SU-DHL-6 (cell line): ENCODE measurements at regions not wholly inside any gene's neighbourhood (a gene's known extent, or its start where the extent isn't known, plus 50 kb on each side); places are given as distances from the start of the nearest gene placed in this dataset.

ENCODE experiments used
- EZH2phosphoT487 ChIP-seq: fragments of 200-600 bp; sonication (generic), shearing (Covaris generic); conservative IDR thresholded peaks from 2 replicates; pipeline ENCODE4 v1.6.1; 2018; ENCODE audit warnings: mild to moderate bottlenecking, antibody characterized with exemption, low read length, moderate library complexity, mixed read lengths
- TF ChIP-seq, protein P1 (sequence below): fragments of 200-600 bp; sonication (generic); IDR thresholded peaks from one replicate; pipeline ENCODE4 v1.5.1; 2017; ENCODE audit warnings: antibody characterized with exemption, mild to moderate bottlenecking, low read length, moderate library complexity; ENCODE audit not compliant: insufficient read depth, poor library complexity, severe bottlenecking

DNA sequence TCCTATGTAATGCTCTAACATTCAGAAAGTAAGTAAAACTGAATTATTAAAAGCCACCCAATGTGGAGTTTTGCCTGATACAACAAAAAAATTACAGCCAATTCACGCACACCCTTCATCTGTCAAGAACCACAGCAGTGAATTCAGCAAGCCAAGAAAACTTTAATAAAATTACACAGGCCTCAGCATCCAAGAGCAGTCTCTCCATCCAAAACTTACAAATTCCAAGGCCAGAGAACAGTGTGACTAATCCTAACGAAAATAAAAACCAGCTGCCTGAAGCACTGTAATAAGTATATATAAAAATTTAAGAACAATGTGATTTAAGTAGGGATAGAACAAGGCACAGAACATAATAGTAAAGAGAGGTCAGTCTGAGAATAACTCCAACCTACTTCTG lies 54.2 kb downstream of the SIX6 start:
- TF ChIP-seq, protein P1, sequence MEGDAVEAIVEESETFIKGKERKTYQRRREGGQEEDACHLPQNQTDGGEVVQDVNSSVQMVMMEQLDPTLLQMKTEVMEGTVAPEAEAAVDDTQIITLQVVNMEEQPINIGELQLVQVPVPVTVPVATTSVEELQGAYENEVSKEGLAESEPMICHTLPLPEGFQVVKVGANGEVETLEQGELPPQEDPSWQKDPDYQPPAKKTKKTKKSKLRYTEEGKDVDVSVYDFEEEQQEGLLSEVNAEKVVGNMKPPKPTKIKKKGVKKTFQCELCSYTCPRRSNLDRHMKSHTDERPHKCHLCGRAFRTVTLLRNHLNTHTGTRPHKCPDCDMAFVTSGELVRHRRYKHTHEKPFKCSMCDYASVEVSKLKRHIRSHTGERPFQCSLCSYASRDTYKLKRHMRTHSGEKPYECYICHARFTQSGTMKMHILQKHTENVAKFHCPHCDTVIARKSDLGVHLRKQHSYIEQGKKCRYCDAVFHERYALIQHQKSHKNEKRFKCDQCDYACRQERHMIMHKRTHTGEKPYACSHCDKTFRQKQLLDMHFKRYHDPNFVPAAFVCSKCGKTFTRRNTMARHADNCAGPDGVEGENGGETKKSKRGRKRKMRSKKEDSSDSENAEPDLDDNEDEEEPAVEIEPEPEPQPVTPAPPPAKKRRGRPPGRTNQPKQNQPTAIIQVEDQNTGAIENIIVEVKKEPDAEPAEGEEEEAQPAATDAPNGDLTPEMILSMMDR, result no peak
- TF ChIP-seq EZH2phosphoT487, result no peak
